ENCODE measurements at regions not wholly inside any gene's neighbourhood (a gene's known extent, or its start where the extent isn't known, plus 50 kb on each side); places are given as distances from the start of the nearest gene placed in this dataset.

DNA sequence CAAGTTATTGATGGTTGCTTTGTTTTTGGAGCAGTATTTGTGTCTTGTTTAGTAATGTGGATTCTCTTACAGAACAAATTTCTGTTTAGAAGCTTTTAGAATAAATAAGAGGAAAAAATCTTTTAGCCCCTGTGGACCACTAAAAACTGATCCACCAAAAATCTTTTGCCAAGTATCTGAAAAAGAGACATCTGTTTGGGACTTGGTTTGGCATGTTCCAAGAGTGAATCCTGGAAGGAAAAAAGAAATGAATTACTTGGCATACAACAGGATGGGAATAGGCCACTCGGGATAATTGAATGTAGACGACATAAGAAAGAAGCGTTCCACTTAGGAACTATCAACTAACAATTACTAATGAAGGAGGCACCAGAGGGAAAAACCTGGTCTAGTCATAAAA lies 1350.1 kb upstream of the C9orf72 start (continued):
- TF ChIP-seq NR2C2 (IDR thresholded peaks at IDR 0.05; ENCODE audit: borderline replicate concordance, control insufficient read depth, insufficient read length, low read depth) = no peak

DNA sequence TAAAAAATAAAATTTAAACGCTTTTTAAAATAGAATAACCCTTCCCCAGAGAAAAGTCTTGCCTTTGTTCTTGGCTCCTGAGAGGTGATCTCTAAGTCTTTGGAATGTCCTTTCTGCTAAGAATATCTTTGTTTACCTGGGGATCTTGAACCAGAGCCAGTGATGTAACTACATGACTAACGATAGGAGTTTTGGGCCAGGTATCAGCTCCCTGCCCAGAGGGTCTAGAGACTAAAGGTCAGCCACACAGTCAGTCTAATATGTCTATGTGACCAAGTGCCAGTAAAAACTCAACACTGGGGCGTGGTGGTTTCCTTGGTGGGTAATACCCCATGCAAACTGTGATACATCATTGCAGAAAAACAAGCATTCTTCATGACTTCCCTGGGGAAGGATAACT lies 1351.9 kb upstream of the C9orf72 start:
- ChIA-PET CTCF (interaction anchor here (1.1 kb wide), 1 partner anchor 11 kb away, joined by 3 read pairs; no protein-coding TSS in a partner anchor), SMC1A (ENCODE audit: uncharacterized antibody, unreplicated experiment) (no interaction called here), RAD21 (ENCODE audit: unreplicated experiment) (no interaction called here), POLR2A (no interaction called here)
- DNase-seq (ENCODE audit: low read depth, low spot score) (no peak), FAIRE-seq (no peak), ATAC-seq (no peak)
- Histone ChIP-seq H3K9ac (ENCODE audit: control insufficient read depth, insufficient read depth, low read length) (no peak overlapping the region), H3K4me1 (ENCODE audit: control insufficient read depth, insufficient read depth, low read length) (no peaks in the 10 kb centered on the region), H3K27ac (ENCODE audit: control insufficient read depth, insufficient read depth) (no peak overlapping the region), H2AFZ (ENCODE audit: control insufficient read depth, low read depth, low read length) (no peak overlapping the region), H3K79me2 (ENCODE audit: control insufficient read depth, insufficient read depth, low read length) (no peaks in the 10 kb centered on the region), H3K9me3 (replicated peaks; ENCODE audit: control insufficient read depth, insufficient read depth, low read length) (no peaks in the 10 kb centered on the region), H4K20me1 (ENCODE audit: control insufficient read depth, insufficient read depth) (no peaks in the 10 kb centered on the region), H3K27me3 (replicated peaks in 1 of 2; ENCODE audit: control insufficient read depth in 2 of 2, insufficient read depth in 2 of 2, low read length in 1 of 2) (no peaks in the 10 kb centered on the region), H3K4me2 (ENCODE audit: control insufficient read depth, insufficient read depth) (no peak overlapping the region), H3K36me3 (ENCODE audit: control insufficient read depth in 2 of 2, insufficient read depth in 2 of 2, low read length in 1 of 2) (no peaks in the 10 kb centered on the region), H3K4me3 (no peak overlapping the region)
- intact Hi-C loops (cut with micrococcal nuclease; ENCODE audit: unreplicated experiment) (no loop called here), in situ Hi-C loops (cut with MboI) (no loop called here)
- 14% methylated on average over 3 of the region's 3 CpGs for WGBS (ENCODE audit: insufficient coverage, insufficient replicate concordance, low lambda C conversion rate, missing lambda C conversion rate)
- no TSS peak for BruUV-seq (replicated peaks)
- TF ChIP-seq HDAC6 (IDR thresholded peaks at IDR 0.05; ENCODE audit: unreplicated experiment) (no peak), TBL1XR1 (IDR thresholded peaks at IDR 0.05; ENCODE audit: low read depth, low read length) (no peak), GATAD2B (conservative IDR thresholded peaks at IDR 0.05; ENCODE audit: low read depth) (no peak), SMC3 (IDR thresholded peaks at IDR 0.05; ENCODE audit: borderline replicate concordance, low read length) (no peak), ZNF24 (IDR thresholded peaks at IDR 0.05) (no peak), NFYA (IDR thresholded peaks at IDR 0.05; ENCODE audit: borderline replicate concordance, low read depth, low read length) (no peak), TCF7 (IDR thresholded peaks at IDR 0.05; ENCODE audit: borderline replicate concordance) (no peak), BCL11A (IDR thresholded peaks at IDR 0.05; ENCODE audit: low read depth, low read length) (no peak)
- TF ChIP-seq, protein P1, sequence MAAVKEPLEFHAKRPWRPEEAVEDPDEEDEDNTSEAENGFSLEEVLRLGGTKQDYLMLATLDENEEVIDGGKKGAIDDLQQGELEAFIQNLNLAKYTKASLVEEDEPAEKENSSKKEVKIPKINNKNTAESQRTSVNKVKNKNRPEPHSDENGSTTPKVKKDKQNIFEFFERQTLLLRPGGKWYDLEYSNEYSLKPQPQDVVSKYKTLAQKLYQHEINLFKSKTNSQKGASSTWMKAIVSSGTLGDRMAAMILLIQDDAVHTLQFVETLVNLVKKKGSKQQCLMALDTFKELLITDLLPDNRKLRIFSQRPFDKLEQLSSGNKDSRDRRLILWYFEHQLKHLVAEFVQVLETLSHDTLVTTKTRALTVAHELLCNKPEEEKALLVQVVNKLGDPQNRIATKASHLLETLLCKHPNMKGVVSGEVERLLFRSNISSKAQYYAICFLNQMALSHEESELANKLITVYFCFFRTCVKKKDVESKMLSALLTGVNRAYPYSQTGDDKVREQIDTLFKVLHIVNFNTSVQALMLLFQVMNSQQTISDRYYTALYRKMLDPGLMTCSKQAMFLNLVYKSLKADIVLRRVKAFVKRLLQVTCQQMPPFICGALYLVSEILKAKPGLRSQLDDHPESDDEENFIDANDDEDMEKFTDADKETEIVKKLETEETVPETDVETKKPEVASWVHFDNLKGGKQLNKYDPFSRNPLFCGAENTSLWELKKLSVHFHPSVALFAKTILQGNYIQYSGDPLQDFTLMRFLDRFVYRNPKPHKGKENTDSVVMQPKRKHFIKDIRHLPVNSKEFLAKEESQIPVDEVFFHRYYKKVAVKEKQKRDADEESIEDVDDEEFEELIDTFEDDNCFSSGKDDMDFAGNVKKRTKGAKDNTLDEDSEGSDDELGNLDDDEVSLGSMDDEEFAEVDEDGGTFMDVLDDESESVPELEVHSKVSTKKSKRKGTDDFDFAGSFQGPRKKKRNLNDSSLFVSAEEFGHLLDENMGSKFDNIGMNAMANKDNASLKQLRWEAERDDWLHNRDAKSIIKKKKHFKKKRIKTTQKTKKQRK (IDR thresholded peaks at IDR 0.05; ENCODE audit: low read depth, low read length) = no peak
- TF ChIP-seq, protein P2, sequence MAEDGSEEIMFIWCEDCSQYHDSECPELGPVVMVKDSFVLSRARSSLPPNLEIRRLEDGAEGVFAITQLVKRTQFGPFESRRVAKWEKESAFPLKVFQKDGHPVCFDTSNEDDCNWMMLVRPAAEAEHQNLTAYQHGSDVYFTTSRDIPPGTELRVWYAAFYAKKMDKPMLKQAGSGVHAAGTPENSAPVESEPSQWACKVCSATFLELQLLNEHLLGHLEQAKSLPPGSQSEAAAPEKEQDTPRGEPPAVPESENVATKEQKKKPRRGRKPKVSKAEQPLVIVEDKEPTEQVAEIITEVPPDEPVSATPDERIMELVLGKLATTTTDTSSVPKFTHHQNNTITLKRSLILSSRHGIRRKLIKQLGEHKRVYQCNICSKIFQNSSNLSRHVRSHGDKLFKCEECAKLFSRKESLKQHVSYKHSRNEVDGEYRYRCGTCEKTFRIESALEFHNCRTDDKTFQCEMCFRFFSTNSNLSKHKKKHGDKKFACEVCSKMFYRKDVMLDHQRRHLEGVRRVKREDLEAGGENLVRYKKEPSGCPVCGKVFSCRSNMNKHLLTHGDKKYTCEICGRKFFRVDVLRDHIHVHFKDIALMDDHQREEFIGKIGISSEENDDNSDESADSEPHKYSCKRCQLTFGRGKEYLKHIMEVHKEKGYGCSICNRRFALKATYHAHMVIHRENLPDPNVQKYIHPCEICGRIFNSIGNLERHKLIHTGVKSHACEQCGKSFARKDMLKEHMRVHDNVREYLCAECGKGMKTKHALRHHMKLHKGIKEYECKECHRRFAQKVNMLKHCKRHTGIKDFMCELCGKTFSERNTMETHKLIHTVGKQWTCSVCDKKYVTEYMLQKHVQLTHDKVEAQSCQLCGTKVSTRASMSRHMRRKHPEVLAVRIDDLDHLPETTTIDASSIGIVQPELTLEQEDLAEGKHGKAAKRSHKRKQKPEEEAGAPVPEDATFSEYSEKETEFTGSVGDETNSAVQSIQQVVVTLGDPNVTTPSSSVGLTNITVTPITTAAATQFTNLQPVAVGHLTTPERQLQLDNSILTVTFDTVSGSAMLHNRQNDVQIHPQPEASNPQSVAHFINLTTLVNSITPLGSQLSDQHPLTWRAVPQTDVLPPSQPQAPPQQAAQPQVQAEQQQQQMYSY (CRISPR knock-in tag; IDR thresholded peaks at IDR 0.05) = no peak
